ENCODE measurements at regions not wholly inside any gene's neighbourhood (a gene's known extent, or its start where the extent isn't known, plus 50 kb on each side); places are given as distances from the start of the nearest gene placed in this dataset.

- POLR2A ChIA-PET, result no interaction called here
- Mint-ChIP-seq H3K4me3 (ENCODE audit: unreplicated experiment) (no peak overlapping the region), H3K9me3 (ENCODE audit: unreplicated experiment) (peaks cover 9% of the 10 kb centered on the region)
These were observed 260.2 kb downstream of the KLF13 start for GRCh38 chr15:31586841-31587240.

GRCh38 chr15:31587583-31587982 is 260.9 kb downstream of the KLF13 start:
- Mint-ChIP-seq H3K4me1 (ENCODE audit: low read depth, unreplicated experiment) (no peaks in the 10 kb centered on the region), H3K27me3 (ENCODE audit: insufficient read depth, unreplicated experiment) (peaks cover 9% of the 10 kb centered on the region), H3K36me3 (ENCODE audit: insufficient read depth, unreplicated experiment) (no peaks in the 10 kb centered on the region), H3K27ac (ENCODE audit: unreplicated experiment) (no peak overlapping the region), H3K4me3 (ENCODE audit: unreplicated experiment) (no peak overlapping the region), H3K9me3 (ENCODE audit: unreplicated experiment) (peaks cover 2% of the 10 kb centered on the region)
- DNase-seq, result no peak
- H3K4me3 ChIP-seq (ENCODE audit: low read depth, low read length), result no peak overlapping the region
- BruUV-seq (replicated peaks), result no TSS peak
- CTCF ChIA-PET, result no interaction called here
- H3K9me3 ChIP-seq, result no peaks in the 10 kb centered on the region
- POLR2A ChIA-PET, result no interaction called here
- TF ChIP-seq, protein P1, sequence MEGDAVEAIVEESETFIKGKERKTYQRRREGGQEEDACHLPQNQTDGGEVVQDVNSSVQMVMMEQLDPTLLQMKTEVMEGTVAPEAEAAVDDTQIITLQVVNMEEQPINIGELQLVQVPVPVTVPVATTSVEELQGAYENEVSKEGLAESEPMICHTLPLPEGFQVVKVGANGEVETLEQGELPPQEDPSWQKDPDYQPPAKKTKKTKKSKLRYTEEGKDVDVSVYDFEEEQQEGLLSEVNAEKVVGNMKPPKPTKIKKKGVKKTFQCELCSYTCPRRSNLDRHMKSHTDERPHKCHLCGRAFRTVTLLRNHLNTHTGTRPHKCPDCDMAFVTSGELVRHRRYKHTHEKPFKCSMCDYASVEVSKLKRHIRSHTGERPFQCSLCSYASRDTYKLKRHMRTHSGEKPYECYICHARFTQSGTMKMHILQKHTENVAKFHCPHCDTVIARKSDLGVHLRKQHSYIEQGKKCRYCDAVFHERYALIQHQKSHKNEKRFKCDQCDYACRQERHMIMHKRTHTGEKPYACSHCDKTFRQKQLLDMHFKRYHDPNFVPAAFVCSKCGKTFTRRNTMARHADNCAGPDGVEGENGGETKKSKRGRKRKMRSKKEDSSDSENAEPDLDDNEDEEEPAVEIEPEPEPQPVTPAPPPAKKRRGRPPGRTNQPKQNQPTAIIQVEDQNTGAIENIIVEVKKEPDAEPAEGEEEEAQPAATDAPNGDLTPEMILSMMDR (IDR thresholded peaks at IDR 0.05; ENCODE audit: insufficient read depth in 1 of 2, low read depth in 1 of 2, low read length in 1 of 2, severe bottlenecking in 1 of 2, unreplicated experiment in 1 of 2), result no peak
- intact Hi-C loops (cut with micrococcal nuclease; ENCODE audit: unreplicated experiment), result no loop called here
- H3K36me3 ChIP-seq (ENCODE audit: control insufficient read depth, insufficient read depth, low read length), result no peaks in the 10 kb centered on the region
- H3K27me3 ChIP-seq (replicated peaks; ENCODE audit: control insufficient read depth, insufficient read depth, low read length), result no peaks in the 10 kb centered on the region
- H3K4me1 ChIP-seq, result no peaks in the 10 kb centered on the region

More at GRCh38 chr15:31586841-31587240, 260.2 kb downstream of the KLF13 start:
- Histone ChIP-seq H3K4me3 (ENCODE audit: low read depth, low read length) (no peak overlapping the region), H3K27me3 (replicated peaks; ENCODE audit: control insufficient read depth, insufficient read depth, low read length) (no peaks in the 10 kb centered on the region), H3K36me3 (ENCODE audit: control insufficient read depth, insufficient read depth, low read length) (no peaks in the 10 kb centered on the region), H3K4me1 (no peaks in the 10 kb centered on the region), H3K9me3 (no peaks in the 10 kb centered on the region; the same call in 1 of the 2 replicates)
- CTCF ChIA-PET, result no interaction called here
- Mint-ChIP-seq H3K36me3 (ENCODE audit: insufficient read depth, unreplicated experiment) (no peaks in the 10 kb centered on the region), H3K27me3 (ENCODE audit: insufficient read depth, unreplicated experiment) (peaks cover 9% of the 10 kb centered on the region), H3K4me1 (ENCODE audit: low read depth, unreplicated experiment) (no peaks in the 10 kb centered on the region), H3K27ac (ENCODE audit: unreplicated experiment) (no peak overlapping the region)
- intact Hi-C loops (cut with micrococcal nuclease; ENCODE audit: unreplicated experiment), result no loop called here
- no peak for DNase-seq
- TF ChIP-seq, protein P1 (IDR thresholded peaks at IDR 0.05; ENCODE audit: insufficient read depth in 1 of 2, low read depth in 1 of 2, low read length in 1 of 2, severe bottlenecking in 1 of 2, unreplicated experiment in 1 of 2), result no peak
- no TSS peak for BruUV-seq (replicated peaks)

DNA sequence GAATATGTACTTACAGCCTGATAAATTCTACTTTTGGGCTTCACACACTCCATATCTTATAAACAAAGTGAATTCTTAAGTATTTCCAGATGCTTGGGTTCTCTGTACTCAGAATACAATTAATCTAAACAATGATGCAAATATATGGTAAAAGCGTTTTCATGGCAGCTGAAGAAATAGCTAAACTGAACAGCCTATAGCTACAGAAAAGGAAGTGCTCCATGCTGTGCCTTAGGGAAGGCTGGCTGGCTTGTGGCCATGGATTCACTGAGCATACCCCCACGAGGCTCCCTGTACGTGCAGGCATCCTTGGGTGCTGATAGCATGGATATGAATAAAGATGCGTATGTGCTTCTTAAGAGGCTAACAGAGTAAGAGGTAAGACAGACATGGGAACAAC is 264.0 kb downstream of the KLF13 start:
- CTCF ChIA-PET, result no interaction called here
- H3K27me3 Mint-ChIP-seq (ENCODE audit: insufficient read depth, unreplicated experiment), result peaks cover 9% of the 10 kb centered on the region
- H3K27ac Mint-ChIP-seq (ENCODE audit: unreplicated experiment), result no peak overlapping the region

More for the DNA sequence above, 264.0 kb downstream of the KLF13 start:
- Mint-ChIP-seq H3K36me3 (ENCODE audit: insufficient read depth, unreplicated experiment) (no peaks in the 10 kb centered on the region), H3K9me3 (ENCODE audit: unreplicated experiment) (no peaks in the 10 kb centered on the region), H3K4me1 (ENCODE audit: low read depth, unreplicated experiment) (no peaks in the 10 kb centered on the region), H3K4me3 (ENCODE audit: unreplicated experiment) (no peak overlapping the region)
- no peaks in the 10 kb centered on the region for H3K27me3 ChIP-seq (replicated peaks; ENCODE audit: control insufficient read depth, insufficient read depth, low read length)
- H3K4me1 ChIP-seq, result no peaks in the 10 kb centered on the region
- intact Hi-C loops (cut with micrococcal nuclease; ENCODE audit: unreplicated experiment), result no loop called here
- BruUV-seq (replicated peaks), result no TSS peak
- no peak for DNase-seq
- POLR2A ChIA-PET, result no interaction called here
- TF ChIP-seq, protein P1 (IDR thresholded peaks at IDR 0.05; ENCODE audit: insufficient read depth in 1 of 2, low read depth in 1 of 2, low read length in 1 of 2, severe bottlenecking in 1 of 2, unreplicated experiment in 1 of 2), result no peak
- H3K36me3 ChIP-seq (ENCODE audit: control insufficient read depth, insufficient read depth, low read length), result no peaks in the 10 kb centered on the region
- H3K4me3 ChIP-seq (ENCODE audit: low read depth, low read length), result no peak overlapping the region
- no peaks in the 10 kb centered on the region for H3K9me3 ChIP-seq
